Testis (tissue), 2 donors: ENCODE measurements at regions not wholly inside any gene's neighbourhood (a gene's known extent, or its start where the extent isn't known, plus 50 kb on each side); places are given as distances from the start of the nearest gene placed in this dataset.

Experiments
- CTCF ChIP-seq, 3 experiments: fragments of 450-650 bp in 2 of 3; fragments of 200-600 bp in 1 of 3; sonication (generic) in 1 of 3; IDR thresholded peaks; one replicate each; pipeline ENCODE4 v1.5.1; 2016 to 2019; ENCODE audit warnings: antibody characterized with exemption in 3 of 3, mild to moderate bottlenecking in 2 of 3, moderate library complexity in 1 of 3
- POLR2A ChIP-seq: fragments of 450-650 bp; IDR thresholded peaks from one replicate; pipeline ENCODE4 v1.6.1; 2017; ENCODE audit warnings: antibody characterized with exemption, mild to moderate bottlenecking, moderate library complexity

GRCh38 chrX:39638526-39638925, 459.2 kb downstream of the BCOR start:
- TF ChIP-seq CTCF (IDR thresholded peaks at IDR 0.05) (no peak), POLR2A (no peak)
